ENCODE measurements at regions not wholly inside any gene's neighbourhood (a gene's known extent, or its start where the extent isn't known, plus 50 kb on each side); places are given as distances from the start of the nearest gene placed in this dataset.

GRCh38 chr2:111219734-111220505 is 99.2 kb downstream of the BCL2L11 start:
- TF ChIP-seq, protein P1, sequence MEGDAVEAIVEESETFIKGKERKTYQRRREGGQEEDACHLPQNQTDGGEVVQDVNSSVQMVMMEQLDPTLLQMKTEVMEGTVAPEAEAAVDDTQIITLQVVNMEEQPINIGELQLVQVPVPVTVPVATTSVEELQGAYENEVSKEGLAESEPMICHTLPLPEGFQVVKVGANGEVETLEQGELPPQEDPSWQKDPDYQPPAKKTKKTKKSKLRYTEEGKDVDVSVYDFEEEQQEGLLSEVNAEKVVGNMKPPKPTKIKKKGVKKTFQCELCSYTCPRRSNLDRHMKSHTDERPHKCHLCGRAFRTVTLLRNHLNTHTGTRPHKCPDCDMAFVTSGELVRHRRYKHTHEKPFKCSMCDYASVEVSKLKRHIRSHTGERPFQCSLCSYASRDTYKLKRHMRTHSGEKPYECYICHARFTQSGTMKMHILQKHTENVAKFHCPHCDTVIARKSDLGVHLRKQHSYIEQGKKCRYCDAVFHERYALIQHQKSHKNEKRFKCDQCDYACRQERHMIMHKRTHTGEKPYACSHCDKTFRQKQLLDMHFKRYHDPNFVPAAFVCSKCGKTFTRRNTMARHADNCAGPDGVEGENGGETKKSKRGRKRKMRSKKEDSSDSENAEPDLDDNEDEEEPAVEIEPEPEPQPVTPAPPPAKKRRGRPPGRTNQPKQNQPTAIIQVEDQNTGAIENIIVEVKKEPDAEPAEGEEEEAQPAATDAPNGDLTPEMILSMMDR (conservative IDR thresholded peaks at IDR 0.05 in 1 of 2, IDR thresholded peaks at IDR 0.05 in 1 of 2; ENCODE audit: extremely low read depth in 1 of 2, insufficient read depth in 1 of 2, low read depth in 1 of 2, low read length in 2 of 2) = no peak
- no peak for TF ChIP-seq EZH2 (IDR thresholded peaks at IDR 0.05; ENCODE audit: borderline replicate concordance, low read length)

Data from mammary epithelial cell (primary cell).